ENCODE measurements at regions not wholly inside any gene's neighbourhood (a gene's known extent, or its start where the extent isn't known, plus 50 kb on each side); places are given as distances from the start of the nearest gene placed in this dataset.

GRCh38 chr3:117814975-117815374 is 1105.4 kb downstream of the TUSC7 start:
- H3K27ac Mint-ChIP-seq = no peak overlapping the region
- H3K36me3 ChIP-seq (ENCODE audit: insufficient read depth, low read length) = no peaks in the 10 kb centered on the region
- H3K27ac ChIP-seq (ENCODE audit: low read depth in 1 of 2, low read length in 2 of 2) = no peak overlapping the region
- H3K4me1 Mint-ChIP-seq (ENCODE audit: low read depth) = no peaks in the 10 kb centered on the region
- H3K4me3 ChIP-seq (ENCODE audit: low read length) = no peak overlapping the region
- H3K27me3 Mint-ChIP-seq = no peaks in the 10 kb centered on the region
- H3K4me1 ChIP-seq (ENCODE audit: insufficient read depth, low read length) = no peaks in the 10 kb centered on the region
- H3K36me3 Mint-ChIP-seq (ENCODE audit: low read depth) = no peaks in the 10 kb centered on the region
- POLR2A ChIA-PET = no interaction called here
- no peak overlapping the region for H3K4me3 Mint-ChIP-seq
- no peak for DNase-seq
- no peaks in the 10 kb centered on the region for H3K9me3 Mint-ChIP-seq
- ATAC-seq (ENCODE audit: poor library complexity) = no peak
- TF ChIP-seq CTCF (IDR thresholded peaks at IDR 0.05) = no peak
- CTCF ChIA-PET = no interaction called here
- peaks cover 0 to 3% of the 10 kb centered on the region in 2 experiments for H3K9me3 ChIP-seq (ENCODE audit: control insufficient read depth in 1 of 2, insufficient read depth in 1 of 2, low read length in 2 of 2)
- intact Hi-C loops (cut with DNase I, micrococcal nuclease) = no loop called here
- H3K27me3 ChIP-seq (ENCODE audit: control insufficient read depth in 1 of 2, insufficient read depth in 2 of 2, low read length in 2 of 2) = no peaks in the 10 kb centered on the region

- Histone ChIP-seq H3K9me3 (ENCODE audit: control insufficient read depth in 1 of 2, insufficient read depth in 1 of 2, low read length in 2 of 2) (peaks cover 0 to 3% of the 10 kb centered on the region in 2 experiments), H3K27me3 (ENCODE audit: control insufficient read depth in 1 of 2, insufficient read depth in 2 of 2, low read length in 2 of 2) (no peaks in the 10 kb centered on the region), H3K4me1 (ENCODE audit: insufficient read depth, low read length) (no peaks in the 10 kb centered on the region), H3K36me3 (ENCODE audit: insufficient read depth, low read length) (no peaks in the 10 kb centered on the region), H3K4me3 (ENCODE audit: low read length) (no peak overlapping the region), H3K27ac (ENCODE audit: low read depth in 1 of 2, low read length in 2 of 2) (no peak overlapping the region)
- Mint-ChIP-seq H3K9me3 (no peaks in the 10 kb centered on the region), H3K27ac (no peak overlapping the region), H3K4me1 (ENCODE audit: low read depth) (no peaks in the 10 kb centered on the region), H3K27me3 (no peaks in the 10 kb centered on the region), H3K4me3 (no peak overlapping the region), H3K36me3 (ENCODE audit: low read depth) (no peaks in the 10 kb centered on the region)
- ChIA-PET POLR2A (no interaction called here), CTCF (no interaction called here)
- intact Hi-C loops (cut with DNase I, micrococcal nuclease) = no loop called here
- TF ChIP-seq CTCF (IDR thresholded peaks at IDR 0.05) = no peak
- DNase-seq = no peak
- ATAC-seq (ENCODE audit: poor library complexity) = no peak
Observed at GRCh38 chr3:117817103-117817502, 1107.5 kb downstream of the TUSC7 start.

- Mint-ChIP-seq H3K4me3 (no peak overlapping the region), H3K27ac (no peak overlapping the region), H3K9me3 (no peaks in the 10 kb centered on the region), H3K36me3 (ENCODE audit: low read depth) (no peaks in the 10 kb centered on the region), H3K27me3 (no peaks in the 10 kb centered on the region), H3K4me1 (ENCODE audit: low read depth) (no peaks in the 10 kb centered on the region)
- peaks cover 0 to 3% of the 10 kb centered on the region in 2 experiments for H3K9me3 ChIP-seq (ENCODE audit: control insufficient read depth in 1 of 2, insufficient read depth in 1 of 2, low read length in 2 of 2)
- no peaks in the 10 kb centered on the region for H3K36me3 ChIP-seq (ENCODE audit: insufficient read depth, low read length)
- no peak overlapping the region for H3K27ac ChIP-seq (ENCODE audit: low read depth in 1 of 2, low read length in 2 of 2)
- CTCF ChIA-PET = no interaction called here
- no peaks in the 10 kb centered on the region for H3K27me3 ChIP-seq (ENCODE audit: control insufficient read depth in 1 of 2, insufficient read depth in 2 of 2, low read length in 2 of 2)
- no peaks in the 10 kb centered on the region for H3K4me1 ChIP-seq (ENCODE audit: insufficient read depth, low read length)
- H3K4me3 ChIP-seq (ENCODE audit: low read length) = no peak overlapping the region
- TF ChIP-seq CTCF (IDR thresholded peaks at IDR 0.05) = no peak
- POLR2A ChIA-PET = no interaction called here
- ATAC-seq (ENCODE audit: poor library complexity) (no peak), DNase-seq (no peak)
- intact Hi-C loops (cut with DNase I, micrococcal nuclease) = no loop called here
Observed at GRCh38 chr3:117818592-117818991, 1109.0 kb downstream of the TUSC7 start.

All from CD4-positive, alpha-beta T cell (primary cell).